RWPE1 (cell line): ENCODE measurements at regions not wholly inside any gene's neighbourhood (a gene's known extent, or its start where the extent isn't known, plus 50 kb on each side); places are given as distances from the start of the nearest gene placed in this dataset.
"Not testable (repeated sequence)": the region's sequence is repeated elsewhere in the genome, so short reads cannot be mapped to it uniquely, and the experiment has no call there.

Experiments
- CTCF ChIA-PET: fragments of 350-600 bp; sonication (Branson Sonifier 250); formaldehyde crosslinking; extraction: SDS; loops from one replicate; lab custom pipeline; 2021; lab: Yijun Ruan, JAX
- POLR2A ChIA-PET: fragments of 400-600 bp; formaldehyde crosslinking; extraction: SDS; loops from one replicate; lab custom pipeline; 2020; ENCODE audit warnings: antibody characterized with exemption; ENCODE audit not compliant: low non-redundant PET; lab: Yijun Ruan, JAX
- DNase-seq: peaks from one replicate; pipeline ENCODE4 v3.0.0; 2012; ENCODE audit warnings: low spot score
- H3K27ac ChIP-seq: fragments of 450-650 bp; 2 replicates; pipeline ENCODE4 v1.5.1; 2017
- CTCF ChIP-seq: fragments of 450-650 bp; conservative IDR thresholded peaks from 2 replicates; pipeline ENCODE4 v1.5.1; 2017; ENCODE audit warnings: low read depth, mild to moderate bottlenecking

- POLR2A ChIA-PET: no interaction called here
- DNase-seq: no peak
- H3K27ac ChIP-seq: peak overlapping the region; percentile 63
- TF ChIP-seq CTCF: no peak
- CTCF ChIA-PET: no interaction called here
These were observed 53.3 kb downstream of the TANC2 start for GRCh38 chr17:63019138-63019873.

GRCh38 chr17:63022567-63022966, 56.5 kb downstream of the TANC2 start:
- DNase-seq: no peak
- POLR2A ChIA-PET: interaction anchor here (0.6 kb wide), 1 partner anchor 86 kb away, joined by 3 read pairs; no protein-coding TSS in a partner anchor
- peak overlapping the region; percentile 33 for H3K27ac ChIP-seq
- no peak for TF ChIP-seq CTCF
- CTCF ChIA-PET: interaction anchor here (0.6 kb wide), 1 partner anchor 151 kb away, joined by 4 read pairs; no protein-coding TSS in a partner anchor

DNA sequence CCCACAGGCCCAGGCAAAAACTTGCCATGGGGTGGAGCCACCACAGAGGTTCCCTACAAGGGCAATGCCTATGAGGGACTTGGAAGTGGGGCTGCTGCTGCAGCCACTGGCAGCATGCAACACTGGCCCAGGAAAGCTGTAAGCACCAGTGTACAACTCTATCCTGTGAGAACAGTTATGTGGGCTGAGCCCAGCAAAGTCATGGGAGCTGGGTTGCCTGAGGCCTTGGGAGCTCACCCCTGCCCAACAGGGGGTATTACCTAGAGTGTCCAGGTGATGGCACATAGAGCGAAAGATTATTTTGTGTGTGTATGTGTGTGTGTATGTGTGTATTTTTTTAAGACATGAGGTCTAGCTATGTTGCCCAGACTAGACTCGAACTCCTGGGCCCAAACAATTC, 57.0 kb downstream of the TANC2 start:
- peak overlapping the region; percentile 33 for H3K27ac ChIP-seq
- ChIA-PET CTCF (no interaction called here), POLR2A (no interaction called here)
- TF ChIP-seq CTCF: no peak
- DNase-seq: no peak

GRCh38 chr17:63024201-63024600, 58.2 kb downstream of the TANC2 start:
- no peak for DNase-seq

DNA sequence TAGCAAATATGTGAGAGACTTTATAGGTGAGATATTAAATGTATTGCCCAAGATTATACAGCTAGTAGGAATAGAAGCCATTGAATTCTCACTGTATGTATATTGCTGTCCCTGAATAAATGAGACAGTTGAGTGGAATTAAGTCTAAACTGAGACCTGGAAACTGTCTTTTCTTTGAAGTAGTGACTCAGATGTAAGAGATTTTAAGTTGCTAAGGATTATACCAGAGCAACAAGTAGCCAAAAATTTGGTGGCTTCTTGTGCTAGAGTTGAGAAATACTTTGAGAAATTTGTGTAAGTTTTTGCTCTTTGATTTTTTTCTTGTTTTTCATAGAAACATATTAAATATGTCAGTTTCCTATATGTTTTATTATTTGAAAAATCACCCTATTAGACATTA, 58.7 kb downstream of the TANC2 start:
- ChIA-PET POLR2A (no interaction called here), CTCF (interaction anchor here (0.5 kb wide), 1 partner anchor 90 kb away, joined by 3 read pairs; no protein-coding TSS in a partner anchor)
- H3K27ac ChIP-seq: no peak overlapping the region
- no peak for TF ChIP-seq CTCF
- DNase-seq: no peak

More at GRCh38 chr17:63024201-63024600, 58.2 kb downstream of the TANC2 start:
- no peak for TF ChIP-seq CTCF
- no peak overlapping the region for H3K27ac ChIP-seq
- POLR2A ChIA-PET: no interaction called here
- CTCF ChIA-PET: no interaction called here

GRCh38 chr17:63025637-63026036, 59.6 kb downstream of the TANC2 start:
- POLR2A ChIA-PET, CTCF ChIA-PET, DNase-seq, H3K27ac ChIP-seq: not testable (repeated sequence)

- H3K27ac ChIP-seq: no peak overlapping the region
- ChIA-PET POLR2A (no interaction called here), CTCF (interaction anchor here (0.6 kb wide), 1 partner anchor 34 kb away, joined by 3 read pairs; no protein-coding TSS in a partner anchor)
- no peak for TF ChIP-seq CTCF
- peak; percentile 20 for DNase-seq
These were observed 63.5 kb downstream of the TANC2 start for GRCh38 chr17:63029541-63029940.
